OCI-LY7 (cell line): ENCODE measurements at regions not wholly inside any gene's neighbourhood (a gene's known extent, or its start where the extent isn't known, plus 50 kb on each side); places are given as distances from the start of the nearest gene placed in this dataset.

ENCODE experiments used
- EZH2phosphoT487 ChIP-seq: fragments of 200-600 bp; sonication (generic); IDR thresholded peaks from 2 replicates; pipeline ENCODE4 v1.6.1; 2018; ENCODE audit warnings: low read depth, borderline replicate concordance, mild to moderate bottlenecking, mixed run types, antibody characterized with exemption, low read length, moderate library complexity, mixed read lengths
- TF ChIP-seq, protein P1 (sequence below): fragments of 200-600 bp; sonication (generic); conservative IDR thresholded peaks from 2 replicates; pipeline ENCODE4 v1.5.1; 2014; ENCODE audit warnings: mild to moderate bottlenecking, antibody characterized with exemption, low read length, moderate library complexity, mixed read lengths

- TF ChIP-seq, protein P1, sequence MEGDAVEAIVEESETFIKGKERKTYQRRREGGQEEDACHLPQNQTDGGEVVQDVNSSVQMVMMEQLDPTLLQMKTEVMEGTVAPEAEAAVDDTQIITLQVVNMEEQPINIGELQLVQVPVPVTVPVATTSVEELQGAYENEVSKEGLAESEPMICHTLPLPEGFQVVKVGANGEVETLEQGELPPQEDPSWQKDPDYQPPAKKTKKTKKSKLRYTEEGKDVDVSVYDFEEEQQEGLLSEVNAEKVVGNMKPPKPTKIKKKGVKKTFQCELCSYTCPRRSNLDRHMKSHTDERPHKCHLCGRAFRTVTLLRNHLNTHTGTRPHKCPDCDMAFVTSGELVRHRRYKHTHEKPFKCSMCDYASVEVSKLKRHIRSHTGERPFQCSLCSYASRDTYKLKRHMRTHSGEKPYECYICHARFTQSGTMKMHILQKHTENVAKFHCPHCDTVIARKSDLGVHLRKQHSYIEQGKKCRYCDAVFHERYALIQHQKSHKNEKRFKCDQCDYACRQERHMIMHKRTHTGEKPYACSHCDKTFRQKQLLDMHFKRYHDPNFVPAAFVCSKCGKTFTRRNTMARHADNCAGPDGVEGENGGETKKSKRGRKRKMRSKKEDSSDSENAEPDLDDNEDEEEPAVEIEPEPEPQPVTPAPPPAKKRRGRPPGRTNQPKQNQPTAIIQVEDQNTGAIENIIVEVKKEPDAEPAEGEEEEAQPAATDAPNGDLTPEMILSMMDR, result no peak
- TF ChIP-seq EZH2phosphoT487, result no peak
These were observed 1123.0 kb downstream of the VRK1 start for GRCh38 chr14:97920201-97920600.
